HepG2 (cell line): ENCODE measurements at regions not wholly inside any gene's neighbourhood (a gene's known extent, or its start where the extent isn't known, plus 50 kb on each side); places are given as distances from the start of the nearest gene placed in this dataset.

Experiments used
- ATAC-seq: fragments of 200-7000 bp; cut with Tn5 transposase; 3 replicates; pipeline ENCODE4 v1.9.1; 2020; ENCODE audit warnings: mild to moderate bottlenecking, moderate library complexity
- BruUV-seq: library from RNA; stranded (reverse); fragments of 400-500 nt; replicated peaks from 2 replicates; lab custom pipeline; 2021; lab: Mats Ljungman, UMichigan
- CTCF ChIA-PET: fragments of 300-600 bp; formaldehyde crosslinking; extraction: SDS; loops from one replicate; lab custom pipeline; 2021; ENCODE audit warnings: low total read pairs, inconsistent platforms, low intra/inter-chr PET ratio; lab: Yijun Ruan, JAX
- POLR2A ChIA-PET: fragments of 350-600 bp; sonication (Branson Sonifier 250); formaldehyde crosslinking; loops from one replicate; lab custom pipeline; 2020; ENCODE audit warnings: antibody characterized with exemption, inconsistent platforms; lab: Yijun Ruan, JAX
- DNase-seq: peaks from one replicate; pipeline ENCODE4 v3.0.0-alpha.2; 2015; ENCODE audit warnings: low spot score
- FAIRE-seq: peaks from 3 replicates; lab custom pipeline; 2011; peaks lifted over from hg19 to GRCh38; lab: Jason Lieb, UNC
- H2AFZ ChIP-seq: one replicate; pipeline ENCODE4 v1.6.1; 2011; ENCODE audit warnings: low read length, inconsistent platforms
- H3K27ac ChIP-seq: fragments of 300-600 bp; 3 replicates; pipeline ENCODE4 v1.8.0; 2011; ENCODE audit warnings: mixed run types, mild to moderate bottlenecking, mixed read lengths, low read length, inconsistent platforms; ENCODE audit not compliant: insufficient read depth; ENCODE audit errors: extremely low read length
- H3K27me3 ChIP-seq, 2 experiments: fragments of 200-600 bp in 1 of 2; 2 replicates in 1 of 2; 3 replicates in 1 of 2; pipeline versions ENCODE4 v1.6.0 to v1.8.0; 2011; ENCODE audit warnings: low read length in 2 of 2, mild to moderate bottlenecking in 2 of 2, moderate library complexity in 2 of 2, inconsistent platforms in 1 of 2; ENCODE audit not compliant: insufficient read depth in 2 of 2, control insufficient read depth in 1 of 2
- H3K36me3 ChIP-seq, 2 experiments: fragments of 200-600 bp in 1 of 2; replicated peaks in 1 of 2; 2 replicates in 1 of 2; 3 replicates in 1 of 2; pipeline versions ENCODE4 v1.5.1 to v1.8.0; 2011; ENCODE audit warnings: low read length in 2 of 2, inconsistent platforms in 1 of 2; ENCODE audit not compliant: insufficient read depth in 2 of 2, control insufficient read depth in 1 of 2
- H3K4me1 ChIP-seq: 2 replicates; pipeline ENCODE4 v1.5.1; 2012; ENCODE audit warnings: low read length, inconsistent platforms; ENCODE audit not compliant: insufficient read depth
- H3K4me2 ChIP-seq: 2 replicates; pipeline ENCODE4 v1.6.0; 2011; ENCODE audit warnings: low read depth, low read length, inconsistent platforms
- H3K4me3 ChIP-seq, 3 experiments: fragments of 200-600 bp in 1 of 3; sonication (generic), shearing (Covaris generic) in 1 of 3; replicated peaks in 1 of 3; 2 replicates each; pipeline ENCODE4 v1.5.1; 2011 to 2016; ENCODE audit warnings: low read length in 3 of 3, inconsistent platforms in 2 of 3, low read depth in 2 of 3, mild to moderate bottlenecking in 2 of 3, control low read depth in 1 of 3, mixed read lengths in 1 of 3; ENCODE audit not compliant: insufficient read depth in 1 of 3
- H3K79me2 ChIP-seq: one replicate; pipeline ENCODE4 v1.6.1; 2011; ENCODE audit warnings: low read length, inconsistent platforms; ENCODE audit not compliant: insufficient read depth
- H3K9ac ChIP-seq: 2 replicates; pipeline ENCODE4 v1.6.0; 2011; ENCODE audit warnings: mild to moderate bottlenecking, low read depth, low read length, inconsistent platforms; ENCODE audit not compliant: insufficient read depth
- H3K9me3 ChIP-seq: 2 replicates; pipeline ENCODE4 v1.5.1; 2012; ENCODE audit warnings: mild to moderate bottlenecking, low read length
- H4K20me1 ChIP-seq: 2 replicates; pipeline ENCODE4 v1.6.0; 2011; ENCODE audit warnings: inconsistent platforms, mild to moderate bottlenecking, low read length, moderate library complexity; ENCODE audit not compliant: insufficient read depth
- AHR ChIP-seq: IDR thresholded peaks from 2 replicates; pipeline ENCODE4 v1.6.1; 2018; ENCODE audit warnings: missing genetic modification reagents, missing compliant biosample characterization
- ARID3A ChIP-seq: IDR thresholded peaks from 2 replicates; pipeline ENCODE4 v1.6.1; 2012; ENCODE audit warnings: low read depth, low read length, improper control_type of control experiment
- CBX5 ChIP-seq: sonication (generic); formaldehyde crosslinking; IDR thresholded peaks from 2 replicates; pipeline ENCODE4 v1.4.0; 2020; ENCODE audit warnings: missing genetic modification reagents, borderline replicate concordance
- ELF4 ChIP-seq: sonication (generic); formaldehyde crosslinking; IDR thresholded peaks from 2 replicates; pipeline ENCODE4 v1.5.0; 2020; ENCODE audit warnings: missing genetic modification reagents, mild to moderate bottlenecking, moderate library complexity, borderline replicate concordance
- MAF1 ChIP-seq: sonication (generic); formaldehyde crosslinking; IDR thresholded peaks from 2 replicates; pipeline ENCODE4 v1.5.0; 2020; ENCODE audit warnings: missing genetic modification reagents, borderline replicate concordance
- MED13 ChIP-seq: sonication (generic); formaldehyde crosslinking; IDR thresholded peaks from 2 replicates; pipeline ENCODE4 v1.5.0; 2020; ENCODE audit warnings: missing genetic modification reagents
- NONO ChIP-seq, 2 experiments: fragments of 450-650 bp in 1 of 2; sonication (generic) in 1 of 2; formaldehyde crosslinking in 1 of 2; IDR thresholded peaks in 1 of 2; conservative IDR thresholded peaks in 1 of 2; 2 replicates each; pipeline versions ENCODE4 v1.6.1 to v1.8.0; 2017 to 2022; ENCODE audit warnings: mild to moderate bottlenecking in 1 of 2, missing genetic modification reagents in 1 of 2, moderate library complexity in 1 of 2
- PLRG1 ChIP-seq: fragments of 450-650 bp; conservative IDR thresholded peaks from 2 replicates; pipeline ENCODE4 v1.6.1; 2016
- TARDBP ChIP-seq: sonication (generic); formaldehyde crosslinking; IDR thresholded peaks from 2 replicates; pipeline ENCODE4 v1.8.0; 2022; ENCODE audit warnings: mild to moderate bottlenecking, missing genetic modification reagents
- ZFP91 ChIP-seq: sonication (generic); formaldehyde crosslinking; IDR thresholded peaks from 2 replicates; pipeline ENCODE4 v1.9.0; 2022; ENCODE audit warnings: missing genetic modification reagents, mild to moderate bottlenecking, borderline replicate concordance
- ZNF101 ChIP-seq: sonication (generic); formaldehyde crosslinking; IDR thresholded peaks from 2 replicates; pipeline ENCODE4 v1.4.0; 2020; ENCODE audit warnings: mild to moderate bottlenecking, low read depth, missing genetic modification reagents, borderline replicate concordance
- ZNF143 ChIP-seq: sonication (generic); formaldehyde crosslinking; IDR thresholded peaks from 2 replicates; pipeline ENCODE4 v1.4.0; 2020; ENCODE audit warnings: missing genetic modification reagents
- ZNF382 ChIP-seq: sonication (generic); formaldehyde crosslinking; IDR thresholded peaks from 2 replicates; pipeline ENCODE4 v1.5.0; 2020; ENCODE audit warnings: missing genetic modification reagents, mild to moderate bottlenecking, borderline replicate concordance
- ZNF460 ChIP-seq: sonication (generic); formaldehyde crosslinking; IDR thresholded peaks from 2 replicates; pipeline ENCODE4 v1.5.1; 2020; ENCODE audit warnings: missing genetic modification reagents, mild to moderate bottlenecking, borderline replicate concordance
- ZZZ3 ChIP-seq: sonication (generic); formaldehyde crosslinking; IDR thresholded peaks from 2 replicates; pipeline ENCODE4 v1.4.0; 2020; ENCODE audit warnings: missing genetic modification reagents, mild to moderate bottlenecking, borderline replicate concordance
- WGBS: methylation state at CpG from one replicate; pipeline ENCODE4 v1.1.6; 2017; ENCODE audit warnings: low lambda C conversion rate; 5-methylcytosine and 5-hydroxymethylcytosine counted together
- in situ Hi-C: cut with HindIII; loops from 2 replicates; pipeline ENCODE4 v1.10.0; 2017; ENCODE audit warnings: low pct_unique_long_range_greater_than_20kb; ENCODE audit not compliant: extremely low pct_ligation_motif_present
- intact Hi-C: fragments of 100-400 bp; cut with micrococcal nuclease; formaldehyde crosslinking; loops from one replicate; pipeline ENCODE4 v1.10.0; 2022; ENCODE audit not compliant: unreplicated experiment

GRCh38 chr6:26156850-26157250, 69.6 kb downstream of the HFE start (continued):
- no peak for TF ChIP-seq CBX5 (CRISPR knock-in tag)
- TF ChIP-seq PLRG1: no peak
- peak; percentile 50; the same call in 1 of the 2 replicates for TF ChIP-seq ZZZ3 (CRISPR knock-in tag)
- TF ChIP-seq AHR: no peak

GRCh38 chr6:26157251-26158075, 70.2 kb downstream of the HFE start:
- DNase-seq (peak; percentile 100), ATAC-seq (peak; percentile 75), FAIRE-seq (peak; percentile 81)
- in situ Hi-C loops (loop anchor here (5.0 kb wide), 1 partner anchor 35 kb away; a partner anchor contains a TSS), intact Hi-C loops (loop anchor here (1.0 to 2.0 kb wide), 7 partner anchors 17 to 131 kb away; a partner anchor contains a TSS)
- Histone ChIP-seq H3K27me3 (no peaks in the 10 kb centered on the region; a peak in 1 of 5 replicates), H3K9ac (peak overlapping the region; percentile 93), H3K79me2 (peaks cover 7% of the 10 kb centered on the region), H4K20me1 (peaks cover 19% of the 10 kb centered on the region; the same call in 1 of the 2 replicates), H3K4me1 (peaks cover 29% of the 10 kb centered on the region), H3K9me3 (no peaks in the 10 kb centered on the region), H2AFZ (no peak overlapping the region), H3K36me3 (no peaks in the 10 kb centered on the region), H3K4me3 (peak overlapping the region; percentile 94 to 96 (median 95)), H3K4me2 (peak overlapping the region; percentile 88), H3K27ac (peak overlapping the region; percentile 95)
- ChIA-PET CTCF (no interaction called here), POLR2A (interaction anchor here (1.0 to 7.2 kb wide), 37 partner anchors 10 to 1735 kb away, joined by 3 to 621 read pairs (median 7); a partner anchor contains a TSS)
- BruUV-seq: TSS peak; percentile 100
- 1% methylated on average over 28 of the region's 29 CpGs for WGBS
- no peak; the same call in 1 of the 2 replicates for TF ChIP-seq ARID3A
- TF ChIP-seq ZNF143 (CRISPR knock-in tag): no peak
- peak; percentile 4 for TF ChIP-seq TARDBP (CRISPR knock-in tag)
- TF ChIP-seq ZFP91: no peak
- TF ChIP-seq MAF1: peak; percentile 23; the same call in 1 of the 2 replicates
- TF ChIP-seq ZNF460: no peak
- no peak for TF ChIP-seq NONO (IDR thresholded peaks at IDR 0.05)
- TF ChIP-seq NONO (CRISPR knock-in tag; conservative IDR thresholded peaks at IDR 0.05): peak; percentile 36; the same call in 1 of the 2 replicates
- peak; percentile 57; the same call in 1 of the 2 replicates for TF ChIP-seq ELF4 (CRISPR knock-in tag)
- 0 out of 2 replicates have a peak, but pooled peaks have one; percentile 15 for TF ChIP-seq ZNF382
- no peak for TF ChIP-seq ZNF101
- TF ChIP-seq MED13 (CRISPR knock-in tag): peak; percentile 91
